OCI-LY7 (cell line): ENCODE measurements at regions not wholly inside any gene's neighbourhood (a gene's known extent, or its start where the extent isn't known, plus 50 kb on each side); places are given as distances from the start of the nearest gene placed in this dataset.

Experiments
- BruUV-seq: library from RNA; stranded (reverse); fragments of 400-500 nt; replicated peaks from 2 replicates; lab custom pipeline; 2021; lab: Mats Ljungman, UMichigan
- CTCF ChIA-PET: fragments of 300-600 bp; sonication (Branson Sonifier 250); formaldehyde crosslinking; loops from one replicate; lab custom pipeline; 2022; ENCODE audit warnings: antibody characterized with exemption; ENCODE audit not compliant: unreplicated experiment; lab: Charles Lee
- POLR2A ChIA-PET: fragments of 300-600 bp; sonication (Branson Sonifier 250); formaldehyde crosslinking; loops from one replicate; lab custom pipeline; 2022; ENCODE audit warnings: antibody characterized with exemption; lab: Charles Lee
- DNase-seq: peaks from one replicate; pipeline ENCODE4 v3.0.0-alpha.2; 2015; ENCODE audit warnings: low spot score
- H2AFZ ChIP-seq: fragments of 200-600 bp; sonication (generic), shearing (Covaris generic); 2 replicates; pipeline ENCODE4 v1.6.1; 2014; ENCODE audit warnings: mild to moderate bottlenecking, antibody characterized with exemption, low read length, moderate library complexity
- H3K27ac ChIP-seq: fragments of 200-600 bp; sonication (generic); 2 replicates; pipeline ENCODE4 v1.5.1; 2014; ENCODE audit warnings: mixed run types, low read depth, mild to moderate bottlenecking, moderate library complexity, low read length, inconsistent platforms; ENCODE audit not compliant: poor library complexity, severe bottlenecking
- H3K36me3 ChIP-seq: fragments of 200-600 bp; sonication (generic); 2 replicates; pipeline ENCODE4 v1.6.1; 2014; ENCODE audit warnings: mild to moderate bottlenecking, antibody characterized with exemption, low read length, moderate library complexity, mixed read lengths; ENCODE audit not compliant: insufficient read depth
- H3K4me1 ChIP-seq: fragments of 200-600 bp; sonication (generic); 2 replicates; pipeline ENCODE4 v1.5.1; 2014; ENCODE audit warnings: mild to moderate bottlenecking, low read length; ENCODE audit not compliant: insufficient read depth, poor library complexity, severe bottlenecking
- H3K4me2 ChIP-seq: fragments of 200-600 bp; sonication (generic); 2 replicates; pipeline ENCODE4 v1.6.1; 2014; ENCODE audit warnings: mild to moderate bottlenecking, low read length
- H3K4me3 ChIP-seq: fragments of 200-600 bp; sonication (generic); 2 replicates; pipeline ENCODE4 v1.5.1; 2014; ENCODE audit warnings: mild to moderate bottlenecking, low read depth, low read length; ENCODE audit not compliant: poor library complexity, severe bottlenecking
- H3K79me2 ChIP-seq: fragments of 200-600 bp; sonication (generic); 2 replicates; pipeline ENCODE4 v1.6.1; 2016; ENCODE audit warnings: low read depth, mild to moderate bottlenecking, low read length, moderate library complexity, mixed read lengths; ENCODE audit not compliant: insufficient read depth
- H3K9me2 ChIP-seq: fragments of 200-600 bp; sonication (generic); 2 replicates; pipeline ENCODE4 v1.6.1; 2016; ENCODE audit warnings: mild to moderate bottlenecking, low read length, mixed read lengths; ENCODE audit not compliant: insufficient read depth
- H3K9me3 ChIP-seq: fragments of 200-600 bp; sonication (generic); 2 replicates; pipeline ENCODE4 v1.6.1; 2014; ENCODE audit warnings: mild to moderate bottlenecking, mixed run types, low read length, mixed read lengths
- H4K20me1 ChIP-seq: fragments of 200-600 bp; sonication (generic); 2 replicates; pipeline ENCODE4 v1.6.1; 2014; ENCODE audit warnings: mild to moderate bottlenecking, antibody characterized with exemption, low read length, moderate library complexity, mixed read lengths; ENCODE audit not compliant: insufficient read depth
- CTCF ChIP-seq: fragments of 200-600 bp; sonication (generic); conservative IDR thresholded peaks from 2 replicates; pipeline ENCODE4 v1.5.1; 2014; ENCODE audit warnings: mild to moderate bottlenecking, antibody characterized with exemption, low read length, moderate library complexity, mixed read lengths
- EZH2phosphoT487 ChIP-seq: fragments of 200-600 bp; sonication (generic); IDR thresholded peaks from 2 replicates; pipeline ENCODE4 v1.6.1; 2018; ENCODE audit warnings: low read depth, borderline replicate concordance, mild to moderate bottlenecking, mixed run types, antibody characterized with exemption, low read length, moderate library complexity, mixed read lengths
- intact Hi-C: fragments of 100-400 bp; cut with micrococcal nuclease; formaldehyde crosslinking; loops from one replicate; pipeline ENCODE4 v1.10.0; 2022; ENCODE audit not compliant: unreplicated experiment

- Histone ChIP-seq H3K4me1 (no peaks in the 10 kb centered on the region), H3K9me3 (no peaks in the 10 kb centered on the region), H3K9me2 (no peaks in the 10 kb centered on the region), H3K4me2 (no peak overlapping the region), H3K27ac (no peak overlapping the region), H3K79me2 (no peaks in the 10 kb centered on the region), H3K36me3 (no peaks in the 10 kb centered on the region), H2AFZ (no peak overlapping the region), H4K20me1 (no peaks in the 10 kb centered on the region), H3K4me3 (no peak overlapping the region)
- BruUV-seq, result no TSS peak
- ChIA-PET POLR2A (interaction anchor here (0.7 to 0.9 kb wide), 2 partner anchors 330 to 606 kb away, joined by 3 to 4 read pairs; no protein-coding TSS in a partner anchor), CTCF (no interaction called here)
- TF ChIP-seq CTCF (no peak), EZH2phosphoT487 (no peak)
- no peak for DNase-seq
- intact Hi-C loops, result no loop called here
Observed at GRCh38 chr2:76625101-76625500, 897.1 kb downstream of the LRRTM4 start.

GRCh38 chr2:76613330-76613729 lies 902.6 kb upstream of the GCFC2 start:
- no peaks in the 10 kb centered on the region for H4K20me1 ChIP-seq
- no TSS peak for BruUV-seq
- no peak overlapping the region for H3K27ac ChIP-seq
- intact Hi-C loops, result no loop called here
- no peaks in the 10 kb centered on the region for H3K4me1 ChIP-seq
- ChIA-PET POLR2A (no interaction called here), CTCF (no interaction called here)
- H3K4me2 ChIP-seq, result no peak overlapping the region
- H3K9me2 ChIP-seq, result no peaks in the 10 kb centered on the region
- H3K9me3 ChIP-seq, result no peaks in the 10 kb centered on the region
- no peaks in the 10 kb centered on the region for H3K79me2 ChIP-seq
- no peak overlapping the region for H3K4me3 ChIP-seq
- no peak overlapping the region for H2AFZ ChIP-seq
- TF ChIP-seq EZH2phosphoT487 (no peak), CTCF (no peak)
- no peak for DNase-seq
- H3K36me3 ChIP-seq, result no peaks in the 10 kb centered on the region

- no TSS peak for BruUV-seq
- Histone ChIP-seq H3K4me1 (no peaks in the 10 kb centered on the region), H3K4me2 (no peak overlapping the region), H3K9me2 (no peaks in the 10 kb centered on the region), H4K20me1 (no peaks in the 10 kb centered on the region), H3K9me3 (no peaks in the 10 kb centered on the region), H3K79me2 (no peaks in the 10 kb centered on the region), H3K36me3 (no peaks in the 10 kb centered on the region), H2AFZ (no peak overlapping the region), H3K4me3 (no peak overlapping the region), H3K27ac (no peak overlapping the region)
- intact Hi-C loops, result no loop called here
- ChIA-PET CTCF (no interaction called here), POLR2A (no interaction called here)
- TF ChIP-seq CTCF (no peak), EZH2phosphoT487 (no peak)
- DNase-seq, result no peak
Observed at GRCh38 chr2:76612764-76613163, 902.0 kb upstream of the GCFC2 start.
